Stimulated activated CD4-positive, alpha-beta T cell treated with anti-CD3 and anti-CD28 coated beads, Interleukin-1b, Interleukin-23, amount 100 ng/mL, for 24 hours (primary cell): ENCODE measurements at regions not wholly inside any gene's neighbourhood (a gene's known extent, or its start where the extent isn't known, plus 50 kb on each side); places are given as distances from the start of the nearest gene placed in this dataset.

Source experiments
- DNase-seq, 4 experiments: peaks; one replicate each; pipeline ENCODE4 v3.0.0-alpha.2; 2020; ENCODE audit warnings: low read depth in 4 of 4, low spot score in 1 of 4

DNA sequence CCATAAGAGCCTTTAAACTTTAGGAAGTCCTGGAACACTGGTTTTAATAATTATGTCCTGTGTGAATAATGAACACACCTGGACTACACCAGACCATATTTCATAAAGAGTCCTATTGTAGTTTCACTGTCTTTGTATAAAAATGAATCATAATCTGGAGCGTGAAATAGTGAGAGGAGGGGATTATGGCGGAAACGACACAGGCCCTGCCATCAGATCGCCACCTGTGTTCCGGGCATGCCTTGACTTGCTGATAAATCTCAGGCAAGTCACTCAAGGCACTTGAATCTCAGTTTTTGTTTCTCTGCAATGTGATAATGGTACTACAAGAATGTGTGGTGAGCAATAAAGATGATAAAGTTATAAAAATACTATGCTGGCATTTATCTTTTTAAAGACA lies 995.5 kb downstream of the MCTP2 start:
- no peak for DNase-seq

DNA sequence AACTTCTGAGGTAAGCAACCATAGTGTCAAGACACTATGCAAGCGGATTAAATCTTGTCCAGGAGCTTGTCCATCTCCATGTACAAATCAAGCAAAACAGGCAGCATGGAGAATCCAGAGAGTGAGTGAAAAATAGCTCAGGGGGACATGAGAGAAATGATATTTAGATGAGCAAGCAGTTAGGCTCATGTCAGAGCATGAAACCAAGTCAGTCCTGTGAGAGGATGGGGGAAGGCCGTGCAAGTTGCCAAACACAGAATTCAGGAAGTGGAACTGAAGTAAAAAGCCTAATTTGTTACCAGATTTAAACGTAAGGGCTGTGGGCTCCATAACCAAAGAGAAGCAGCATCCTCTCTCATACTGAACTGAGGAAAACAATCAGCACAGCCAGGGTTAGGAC lies 995.9 kb downstream of the MCTP2 start:
- no peak for DNase-seq

DNA sequence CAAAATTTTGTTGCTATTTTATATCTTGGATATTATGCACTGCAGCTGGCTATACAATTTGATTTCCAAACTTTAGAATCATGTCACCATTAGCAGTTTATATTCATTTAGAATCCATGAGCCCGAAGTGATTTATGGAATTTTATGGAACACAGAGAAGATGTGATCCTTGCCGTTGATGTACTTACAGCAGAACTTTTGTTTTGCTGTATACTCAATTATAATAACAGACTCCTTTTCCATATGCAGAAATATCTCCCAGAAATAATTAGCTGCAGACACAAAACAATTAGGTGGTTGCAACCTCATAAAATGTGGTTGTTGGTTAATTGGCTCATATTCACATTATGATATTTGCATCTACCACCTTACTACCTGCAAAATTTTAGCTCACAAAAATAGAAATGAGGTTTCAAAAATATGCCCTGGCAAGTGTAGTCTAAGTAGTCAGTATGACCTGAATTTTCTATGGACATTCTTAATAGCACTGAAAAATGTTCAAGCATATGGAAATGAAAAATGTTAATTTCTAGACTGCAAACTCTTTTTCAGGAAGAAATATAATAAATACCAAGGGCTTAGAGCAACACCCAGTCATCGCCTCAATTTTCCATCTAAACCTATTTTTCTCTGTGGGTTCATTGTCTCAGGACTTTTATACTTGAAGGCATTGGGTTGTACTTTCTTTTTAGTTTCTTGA lies 997.6 kb downstream of the MCTP2 start:
- no peak for DNase-seq

DNA sequence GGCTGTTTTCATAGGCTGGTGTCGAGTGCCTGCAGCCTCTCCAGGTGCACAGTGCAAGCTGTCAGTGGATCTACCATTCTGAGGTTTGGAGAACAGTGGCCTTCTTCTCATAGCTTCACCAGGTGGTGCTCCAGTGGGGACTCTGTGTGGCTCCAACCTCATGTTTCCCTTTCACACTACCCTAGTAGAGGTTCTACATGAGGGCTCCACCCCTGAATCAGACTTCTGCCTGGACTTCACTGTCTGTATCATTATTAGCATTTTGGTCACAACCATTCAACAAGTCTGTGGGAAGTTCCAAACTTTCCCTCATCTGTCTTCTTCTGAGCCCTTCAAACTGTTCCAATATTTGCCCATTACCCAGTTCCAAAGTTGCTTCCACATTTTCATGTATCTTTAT lies 1003.7 kb downstream of the MCTP2 start:
- DNase-seq: no peak

DNA sequence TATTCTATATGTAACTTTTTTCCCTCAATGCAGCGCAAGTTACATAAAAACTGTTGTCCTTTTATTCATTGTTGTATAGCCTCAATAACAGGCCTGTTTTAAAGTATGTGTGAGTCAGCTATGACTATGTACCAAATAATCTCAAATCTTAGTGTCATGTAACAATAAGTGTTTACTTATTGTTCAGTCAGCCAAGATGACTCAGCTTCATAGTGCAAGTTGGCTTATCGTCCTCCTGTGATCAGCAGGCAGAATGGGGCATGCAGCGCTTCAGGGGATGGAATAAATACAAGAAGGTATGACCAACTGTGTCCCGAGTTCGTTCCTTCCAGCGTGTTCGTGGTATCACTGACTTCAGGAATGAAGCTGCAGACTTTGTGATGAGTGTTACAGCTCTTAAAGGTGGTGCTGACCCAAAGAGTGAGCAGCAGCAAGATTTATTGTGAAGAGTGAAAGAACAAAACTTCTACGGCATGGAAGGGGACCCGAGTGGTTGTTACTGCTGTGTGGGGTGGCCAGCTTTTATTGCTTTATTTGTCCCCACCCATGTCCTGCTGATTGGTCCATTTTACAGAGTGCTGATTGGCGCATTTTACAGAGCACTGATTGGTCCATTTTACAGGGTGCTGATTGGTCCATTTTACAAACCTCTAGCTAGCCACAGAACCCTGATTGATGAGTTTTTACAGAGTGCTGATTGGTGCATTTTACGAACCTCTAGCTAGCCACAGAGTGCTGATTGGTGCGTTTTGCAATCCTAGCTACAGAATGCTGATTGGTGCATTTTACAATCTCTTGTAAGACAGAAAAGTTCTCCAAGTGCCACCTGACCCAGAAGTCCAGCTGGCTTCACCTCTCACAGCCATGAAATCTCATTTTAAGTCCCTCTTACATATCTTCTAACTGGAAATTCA lies 1016.0 kb downstream of the MCTP2 start:
- DNase-seq: no peak

DNA sequence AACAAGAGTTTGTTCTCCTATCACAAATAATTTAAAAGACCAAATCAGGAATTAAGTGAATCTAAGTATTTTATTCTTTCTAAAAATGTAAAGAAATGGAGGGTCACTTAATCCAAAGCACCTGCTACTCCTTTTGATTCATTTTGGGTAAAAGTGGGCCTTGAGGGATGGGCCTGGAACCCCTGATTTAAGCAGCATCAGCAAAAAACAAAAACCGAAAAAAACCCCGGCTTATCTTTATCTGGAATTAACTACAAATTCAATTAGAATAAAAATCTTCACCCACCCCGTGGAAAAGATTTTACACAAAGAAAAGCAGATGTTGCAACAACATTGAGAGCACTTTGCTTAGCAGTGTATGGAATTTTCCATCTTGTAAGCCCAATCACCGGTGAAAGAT lies 1018.2 kb downstream of the MCTP2 start:
- DNase-seq: no peak

DNA sequence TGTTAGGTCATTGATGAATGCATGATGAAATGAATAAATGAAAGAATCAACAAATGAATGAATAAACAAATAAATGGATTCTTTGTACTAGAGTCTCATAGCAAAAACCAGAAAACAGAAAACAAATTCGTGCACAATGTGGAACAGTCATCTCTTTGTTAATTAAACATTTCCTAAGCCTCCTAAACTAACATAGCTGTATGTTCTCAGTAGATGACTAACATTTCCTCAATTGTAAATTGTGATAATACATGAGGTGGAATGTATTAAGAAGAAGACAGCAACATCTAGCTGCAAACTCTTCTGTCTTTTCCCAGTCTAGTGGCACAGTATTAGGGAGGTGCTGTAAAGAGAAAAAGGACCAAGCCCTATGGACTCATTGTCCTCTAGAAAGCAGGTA lies 1021.0 kb downstream of the MCTP2 start:
- DNase-seq: no peak

DNA sequence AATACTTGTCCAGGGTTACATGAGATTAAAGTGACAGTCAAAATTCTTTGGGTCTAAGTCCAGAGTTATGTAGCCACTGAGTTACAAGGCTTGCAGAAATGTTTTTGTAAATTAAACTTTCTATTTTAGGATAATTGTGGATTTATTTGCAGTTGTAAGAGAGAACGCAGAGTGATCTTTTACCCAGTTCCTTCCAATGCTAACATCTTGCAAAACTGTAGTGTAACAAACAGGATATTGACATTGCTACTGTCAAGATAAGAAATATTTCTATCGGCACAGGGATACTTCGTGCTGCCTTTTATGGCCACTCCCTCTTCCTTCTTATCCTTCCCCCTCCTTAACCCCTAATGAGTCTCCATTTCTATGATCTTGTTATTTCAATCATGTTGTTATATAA lies 1022.9 kb downstream of the MCTP2 start:
- no peak for DNase-seq

DNA sequence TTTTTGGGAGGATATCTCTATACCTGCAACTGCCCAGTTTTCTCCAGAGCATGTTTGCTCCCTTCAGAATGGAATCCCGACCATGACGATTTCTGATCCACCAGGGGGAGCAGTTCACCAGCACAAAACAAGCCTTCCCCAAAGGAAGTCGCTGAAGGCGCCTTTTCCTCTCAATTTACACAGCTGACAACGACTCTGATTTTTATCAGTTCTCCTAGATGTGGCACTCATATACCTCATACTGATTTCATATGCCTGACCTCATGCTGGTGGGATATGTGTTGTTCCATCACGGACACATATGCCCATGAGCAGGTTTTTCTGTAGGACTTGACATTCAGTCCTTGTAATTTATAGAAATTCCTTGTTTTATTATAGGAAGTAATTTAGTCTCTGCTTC lies 1028.2 kb downstream of the MCTP2 start:
- DNase-seq: peak; percentile 2 to 14 (median 12)

DNA sequence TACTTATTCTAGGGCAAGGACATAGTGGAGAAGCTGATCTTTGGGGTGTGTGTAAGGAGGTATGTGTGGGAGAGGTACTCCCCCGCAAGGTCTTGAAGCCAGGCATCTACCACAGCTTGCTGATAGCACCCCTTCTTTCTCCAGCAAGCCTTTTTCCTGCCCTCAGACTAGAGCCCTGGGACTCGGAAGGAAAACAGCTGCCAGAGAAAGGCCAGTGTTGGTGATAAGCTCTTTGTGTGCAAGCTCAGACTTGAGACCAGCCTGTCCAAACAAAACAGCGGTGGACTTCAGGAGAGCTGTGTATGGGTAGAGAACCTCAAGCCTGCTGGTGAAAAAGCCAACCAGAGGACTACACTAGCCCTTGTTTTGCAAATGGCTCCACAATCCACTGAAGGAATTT lies 1028.6 kb downstream of the MCTP2 start:
- no peak for DNase-seq

DNA sequence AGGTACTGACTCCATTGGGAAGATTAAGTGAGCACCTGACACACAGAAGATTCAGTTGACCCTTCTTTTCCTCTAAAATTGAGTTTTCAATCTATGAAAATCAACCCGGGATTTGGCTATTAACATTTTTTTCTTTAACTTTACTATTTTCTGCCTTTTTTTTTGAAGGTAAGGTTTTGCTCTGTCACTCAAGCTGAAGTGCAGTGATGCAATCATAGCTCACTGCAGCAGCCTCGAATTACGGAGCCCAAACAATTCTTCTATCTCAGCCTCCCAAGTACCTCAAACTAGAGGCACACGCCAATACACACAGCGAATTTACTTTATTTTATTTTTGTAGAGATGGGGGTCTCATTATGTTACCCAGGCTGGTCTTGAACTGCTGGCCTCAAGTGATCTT lies 1029.5 kb downstream of the MCTP2 start:
- no peak for DNase-seq

DNA sequence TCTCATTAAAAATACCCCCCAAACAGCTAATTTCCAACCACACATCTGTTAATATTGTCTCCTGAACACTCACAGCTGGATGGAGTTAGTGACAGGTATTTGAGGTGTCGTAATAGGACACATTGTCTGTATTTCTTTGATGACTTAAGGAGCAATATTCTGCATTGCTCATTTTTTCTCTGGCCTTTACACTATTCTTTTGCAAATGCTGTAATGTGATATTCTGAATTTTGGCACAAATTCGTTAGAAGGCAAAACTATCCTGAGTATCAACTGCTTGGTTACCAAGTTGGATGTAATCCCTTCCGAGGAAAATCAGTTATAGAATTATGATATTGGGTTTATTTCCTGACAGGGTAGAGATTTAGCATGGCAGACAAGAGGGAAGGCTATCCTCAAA lies 1030.2 kb downstream of the MCTP2 start:
- no peak for DNase-seq

DNA sequence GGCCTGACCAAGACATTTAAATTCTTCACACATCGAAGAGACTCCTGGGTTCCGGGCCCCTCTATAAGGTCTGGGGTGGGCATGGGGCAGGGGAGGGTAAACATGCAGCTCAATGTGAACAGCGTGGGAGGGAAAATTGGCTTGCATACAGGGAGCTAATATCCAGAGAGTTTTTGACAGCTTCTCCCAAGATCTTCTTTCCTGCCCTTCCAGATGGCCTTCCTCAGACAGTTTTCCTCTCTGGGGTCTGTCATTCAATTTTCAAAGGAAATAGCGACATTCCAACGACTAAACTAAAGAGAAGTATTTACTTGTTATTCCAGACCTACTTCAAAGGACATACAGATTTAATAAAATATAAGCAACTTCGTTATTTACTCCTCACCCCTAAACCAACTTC lies 1030.6 kb downstream of the MCTP2 start:
- DNase-seq: no peak

DNA sequence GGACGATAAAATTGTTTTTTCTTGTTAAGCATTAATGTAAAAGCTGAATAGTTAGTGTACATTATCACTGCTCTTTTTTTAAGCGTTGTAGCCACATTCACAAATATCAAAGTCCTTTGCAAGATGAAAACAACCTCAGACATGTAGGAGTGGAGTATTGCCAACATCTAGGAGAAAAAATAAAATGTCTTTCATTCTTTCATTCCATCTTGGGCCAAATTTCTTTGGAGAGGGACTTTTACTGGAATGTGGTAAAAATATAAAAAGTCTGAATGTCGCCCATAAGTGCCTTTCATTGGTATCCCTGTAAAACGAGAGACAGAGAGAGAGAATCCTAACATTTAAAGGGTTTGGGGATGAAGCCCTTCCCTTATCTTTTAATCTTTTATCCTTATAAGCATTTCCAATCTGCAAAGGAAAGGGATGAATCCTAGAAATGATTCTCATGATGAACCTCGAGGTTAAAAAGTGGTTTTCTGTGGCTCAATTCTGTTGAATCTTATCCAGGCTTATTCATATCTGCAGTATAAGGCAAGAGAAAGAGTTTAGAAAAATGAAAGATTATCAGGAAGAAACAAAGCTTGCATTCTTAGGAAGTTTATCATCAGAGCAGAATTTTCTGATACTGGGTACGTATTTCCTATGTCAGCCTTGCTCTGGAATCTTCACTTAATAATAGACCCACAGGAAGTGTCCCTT lies 1031.7 kb downstream of the MCTP2 start:
- no peak for DNase-seq

DNA sequence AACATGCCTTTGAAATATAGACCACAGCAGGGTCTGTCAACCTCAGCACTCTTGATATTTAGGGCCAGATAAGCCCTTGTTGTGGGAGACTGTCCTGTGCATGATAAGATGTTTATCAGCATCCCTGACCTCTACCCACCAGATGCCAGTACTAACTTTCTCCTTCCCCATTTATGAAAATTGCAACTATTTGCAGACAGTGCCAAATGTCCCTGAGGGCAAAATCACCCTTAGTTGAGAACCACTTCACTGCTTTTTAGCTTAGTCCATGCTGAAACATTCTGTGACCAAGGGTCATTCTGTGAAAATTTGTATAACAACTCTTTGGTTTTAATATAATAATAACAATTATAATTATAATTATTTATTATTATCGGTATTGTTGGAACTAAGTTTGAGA lies 1032.4 kb downstream of the MCTP2 start:
- no peak for DNase-seq

DNA sequence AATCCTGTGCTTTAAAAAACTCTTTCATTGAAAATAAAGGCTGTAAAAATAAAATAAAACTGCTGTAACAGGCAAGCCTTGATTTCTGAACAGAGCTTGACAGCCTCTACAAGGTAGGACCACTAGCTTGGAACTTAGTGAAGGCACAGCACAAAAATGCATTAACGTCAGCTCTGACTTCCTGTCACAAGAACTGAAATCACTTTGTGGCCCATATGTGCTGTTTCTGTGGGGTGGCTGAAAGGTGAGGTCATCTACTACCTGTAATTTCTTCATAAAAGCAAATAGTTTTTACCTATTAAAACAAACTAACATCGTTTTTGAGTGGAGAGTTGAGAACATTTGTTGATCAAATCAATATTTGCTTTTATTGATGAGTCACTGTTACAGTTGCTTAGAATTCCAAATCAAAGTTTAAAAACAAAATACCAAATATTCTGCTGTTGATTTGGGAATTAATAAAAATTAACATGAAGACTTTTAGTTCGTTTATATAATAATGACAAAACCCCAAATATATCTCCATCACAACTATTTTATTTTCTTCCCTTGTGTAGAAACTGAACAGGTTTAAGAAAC lies 1034.1 kb downstream of the MCTP2 start:
- DNase-seq: no peak

DNA sequence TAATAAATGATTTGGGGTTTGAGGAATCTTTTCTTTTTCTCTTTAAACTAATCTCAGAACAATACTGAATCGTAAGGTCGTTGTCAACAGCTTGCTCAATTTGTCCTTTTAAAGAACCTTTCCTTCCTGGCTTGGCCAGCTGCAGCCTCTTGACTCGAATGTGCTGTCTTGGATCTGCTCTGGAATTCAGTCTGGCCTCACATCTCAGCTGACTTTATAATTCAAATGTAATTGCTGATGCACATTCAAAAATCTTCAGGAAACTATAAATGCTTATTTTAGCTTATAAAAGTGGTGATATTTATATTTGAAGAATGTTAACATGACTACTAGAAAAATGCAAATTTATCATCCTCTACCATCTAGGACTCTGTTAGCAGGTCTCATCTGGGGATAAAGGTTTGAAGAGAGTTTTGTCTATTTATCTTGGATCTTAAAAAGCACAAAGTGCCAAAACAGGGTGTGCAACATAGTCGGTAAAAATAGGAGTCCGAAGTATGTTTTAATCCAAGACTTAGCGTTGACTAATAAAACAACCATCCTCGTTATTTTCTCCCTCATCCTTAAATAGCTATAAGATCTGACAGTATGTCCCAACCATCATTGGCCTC lies 1035.2 kb downstream of the MCTP2 start:
- DNase-seq: no peak

DNA sequence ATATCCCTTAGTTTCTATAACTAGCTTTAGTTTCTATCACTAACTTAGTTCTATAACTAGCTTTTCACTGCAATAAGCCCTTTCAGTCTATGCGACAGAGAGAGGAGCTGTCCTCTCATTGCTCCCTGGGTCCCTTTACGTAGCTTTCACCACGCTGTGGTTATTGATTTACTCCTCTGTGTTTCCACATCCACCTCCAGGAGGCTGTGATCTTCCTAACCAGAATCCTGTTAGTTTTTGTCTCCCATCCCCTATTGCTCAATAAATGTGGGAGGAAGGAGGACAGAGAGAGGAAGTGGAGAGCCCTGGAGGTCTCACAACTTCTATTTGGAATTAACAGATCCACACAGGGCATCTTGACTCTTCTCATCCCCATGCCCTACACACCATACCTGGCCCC lies 1036.1 kb downstream of the MCTP2 start:
- no peak for DNase-seq

DNA sequence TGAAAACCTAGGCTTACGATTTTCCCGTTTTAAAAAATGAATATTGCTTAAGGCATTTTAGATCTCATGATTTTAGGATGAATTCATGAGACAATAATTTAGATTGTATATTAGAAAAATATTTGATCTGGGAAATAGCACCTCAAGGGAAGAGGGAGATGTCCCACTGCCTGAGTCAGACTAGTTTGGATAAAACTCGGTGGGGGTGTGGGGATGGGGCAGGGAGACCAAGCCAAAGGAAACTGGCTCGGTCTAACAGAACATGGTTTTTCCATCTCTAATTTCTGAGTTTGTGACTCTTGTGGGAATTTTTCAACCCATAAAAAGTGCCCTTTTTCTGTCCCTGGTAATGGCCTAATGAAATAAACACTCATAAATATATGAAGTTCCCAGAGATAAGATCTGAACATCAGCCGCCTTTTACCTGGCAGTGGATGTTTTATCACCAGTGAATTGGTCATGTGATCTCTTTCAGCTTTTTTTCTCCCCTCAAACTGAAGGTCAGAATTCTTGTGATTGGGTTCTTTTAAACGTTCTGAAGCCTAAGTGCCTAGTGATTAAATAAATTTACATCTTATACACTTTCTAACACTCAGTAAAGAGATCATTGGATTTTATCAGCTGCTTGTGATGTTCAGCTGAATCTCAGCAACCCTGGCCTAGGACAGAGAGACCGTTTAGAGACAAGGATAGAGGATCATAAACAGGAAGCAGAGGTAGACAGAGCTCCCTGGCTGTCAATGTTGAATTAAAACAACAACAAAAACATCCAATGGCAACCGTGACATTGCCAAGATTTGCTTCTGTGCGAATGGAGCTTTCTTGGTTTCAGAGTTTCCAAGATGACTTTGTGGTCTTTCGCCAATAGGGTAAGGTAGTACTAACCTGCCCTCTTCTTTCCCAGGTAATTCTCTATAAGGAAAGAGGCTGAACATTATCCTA lies 1038.2 kb downstream of the MCTP2 start:
- no peak for DNase-seq

DNA sequence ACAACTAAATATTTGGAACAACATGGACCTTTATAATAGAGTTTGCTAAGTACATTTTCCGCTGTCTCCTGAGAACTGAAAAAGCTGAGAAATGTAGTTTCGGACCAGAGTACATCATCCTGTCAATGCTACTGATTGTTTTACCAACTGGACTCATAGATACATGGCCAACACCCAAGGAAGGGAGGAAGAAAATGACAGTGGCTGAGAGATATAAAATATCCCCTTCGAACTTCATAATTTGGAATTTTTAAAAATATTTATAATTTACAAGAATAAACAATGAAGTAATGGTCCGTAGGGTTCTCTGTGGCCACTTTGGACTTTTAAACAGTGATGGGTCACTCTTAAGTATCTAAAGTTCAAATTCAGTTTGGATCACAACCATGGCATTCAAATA lies 1042.7 kb downstream of the MCTP2 start:
- no peak for DNase-seq
